ENCODE measurements at regions not wholly inside any gene's neighbourhood (a gene's known extent, or its start where the extent isn't known, plus 50 kb on each side); places are given as distances from the start of the nearest gene placed in this dataset.

GRCh38 chr13:97111756-97112155, 110.4 kb upstream of the MBNL2 start:
- DNase-seq (ENCODE audit: low spot score) = no peak

- DNase-seq (ENCODE audit: low spot score) = no peak
Observed at GRCh38 chr13:97112446-97113152, 109.5 kb upstream of the MBNL2 start.

- no peak for DNase-seq (ENCODE audit: low spot score)
Observed at GRCh38 chr13:97113231-97114001, 108.7 kb upstream of the MBNL2 start.

- no peak for DNase-seq (ENCODE audit: low spot score)
Observed at GRCh38 chr13:97114651-97115050, 107.5 kb upstream of the MBNL2 start.

GRCh38 chr13:97116754-97117153, 105.4 kb upstream of the MBNL2 start:
- peak; percentile 52 for DNase-seq (ENCODE audit: low spot score)

GRCh38 chr13:97117388-97117910, 104.7 kb upstream of the MBNL2 start:
- no peak for DNase-seq (ENCODE audit: low spot score)

- DNase-seq (ENCODE audit: low spot score) = no peak
Observed at GRCh38 chr13:97119943-97120342, 102.2 kb upstream of the MBNL2 start.

- DNase-seq (ENCODE audit: low spot score) = no peak
Observed at GRCh38 chr13:97120346-97120745, 101.8 kb upstream of the MBNL2 start.

GRCh38 chr13:97120976-97121375, 101.2 kb upstream of the MBNL2 start:
- no peak for DNase-seq (ENCODE audit: low spot score)

- DNase-seq (ENCODE audit: low spot score) = no peak
Observed at GRCh38 chr13:97121894-97122293, 100.2 kb upstream of the MBNL2 start.

- no peak for DNase-seq (ENCODE audit: low spot score)
Observed at GRCh38 chr13:97122381-97122996, 99.6 kb upstream of the MBNL2 start.

GRCh38 chr13:97124206-97124605, 97.9 kb upstream of the MBNL2 start:
- DNase-seq (ENCODE audit: low spot score) = no peak

GRCh38 chr13:97124915-97125809, 97.0 kb upstream of the MBNL2 start:
- peak; percentile 89 for DNase-seq (ENCODE audit: low spot score)

GRCh38 chr13:97125810-97126738, 96.1 kb upstream of the MBNL2 start:
- peak; percentile 82 for DNase-seq (ENCODE audit: low spot score)

GRCh38 chr13:97127842-97128241, 94.3 kb upstream of the MBNL2 start:
- DNase-seq (ENCODE audit: low spot score) = no peak

GRCh38 chr13:97130190-97130589, 91.9 kb upstream of the MBNL2 start:
- no peak for DNase-seq (ENCODE audit: low spot score)

- DNase-seq (ENCODE audit: low spot score) = no peak
Observed at GRCh38 chr13:97131447-97131846, 90.7 kb upstream of the MBNL2 start.

- no peak for DNase-seq (ENCODE audit: low spot score)
Observed at GRCh38 chr13:97133554-97133953, 88.6 kb upstream of the MBNL2 start.

GRCh38 chr13:97133955-97134354, 88.2 kb upstream of the MBNL2 start:
- DNase-seq (ENCODE audit: low spot score) = no peak

GRCh38 chr13:97134364-97135095, 87.6 kb upstream of the MBNL2 start:
- no peak for DNase-seq (ENCODE audit: low spot score)

All from activated CD4-positive, alpha-beta T cell treated with anti-CD3 and anti-CD28 coated beads, Interleukin-2, Interleukin-4, amounts not matched to agents 100 ng/mL and 50 ng/mL, durations not matched to agents 16 hours and 8 hours (primary cell).